ENCODE measurements at regions not wholly inside any gene's neighbourhood (a gene's known extent, or its start where the extent isn't known, plus 50 kb on each side); places are given as distances from the start of the nearest gene placed in this dataset.

DNA sequence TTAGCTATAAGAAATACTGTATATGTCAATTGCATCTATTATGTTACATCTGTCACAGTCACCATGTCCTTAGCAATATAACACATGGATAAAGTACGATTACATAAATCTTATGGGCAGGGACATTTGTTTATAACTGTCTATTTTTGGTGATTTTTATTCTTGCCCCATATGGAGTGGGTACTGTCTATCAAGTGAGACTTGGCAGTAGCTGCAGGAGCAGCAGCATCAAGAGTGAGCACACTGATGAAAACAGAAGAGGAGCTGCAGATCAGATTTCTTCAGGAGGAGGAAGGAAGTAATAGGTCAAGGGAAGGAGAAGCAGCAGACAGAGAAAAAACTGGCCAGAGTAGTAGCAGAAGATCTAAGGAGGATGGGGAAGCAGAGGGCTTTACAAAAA, 516.7 kb downstream of the C6orf118 start:
- TF ChIP-seq, protein P1, sequence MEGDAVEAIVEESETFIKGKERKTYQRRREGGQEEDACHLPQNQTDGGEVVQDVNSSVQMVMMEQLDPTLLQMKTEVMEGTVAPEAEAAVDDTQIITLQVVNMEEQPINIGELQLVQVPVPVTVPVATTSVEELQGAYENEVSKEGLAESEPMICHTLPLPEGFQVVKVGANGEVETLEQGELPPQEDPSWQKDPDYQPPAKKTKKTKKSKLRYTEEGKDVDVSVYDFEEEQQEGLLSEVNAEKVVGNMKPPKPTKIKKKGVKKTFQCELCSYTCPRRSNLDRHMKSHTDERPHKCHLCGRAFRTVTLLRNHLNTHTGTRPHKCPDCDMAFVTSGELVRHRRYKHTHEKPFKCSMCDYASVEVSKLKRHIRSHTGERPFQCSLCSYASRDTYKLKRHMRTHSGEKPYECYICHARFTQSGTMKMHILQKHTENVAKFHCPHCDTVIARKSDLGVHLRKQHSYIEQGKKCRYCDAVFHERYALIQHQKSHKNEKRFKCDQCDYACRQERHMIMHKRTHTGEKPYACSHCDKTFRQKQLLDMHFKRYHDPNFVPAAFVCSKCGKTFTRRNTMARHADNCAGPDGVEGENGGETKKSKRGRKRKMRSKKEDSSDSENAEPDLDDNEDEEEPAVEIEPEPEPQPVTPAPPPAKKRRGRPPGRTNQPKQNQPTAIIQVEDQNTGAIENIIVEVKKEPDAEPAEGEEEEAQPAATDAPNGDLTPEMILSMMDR (IDR thresholded peaks at IDR 0.05): no peak
- no peak for TF ChIP-seq POLR2AphosphoS5 (IDR thresholded peaks at IDR 0.05; ENCODE audit: insufficient read depth in 1 of 2, low read depth in 1 of 2)
